HS-5 (cell line): ENCODE measurements at regions not wholly inside any gene's neighbourhood (a gene's known extent, or its start where the extent isn't known, plus 50 kb on each side); places are given as distances from the start of the nearest gene placed in this dataset.
"Not testable (repeated sequence)": the region's sequence is repeated elsewhere in the genome, so short reads cannot be mapped to it uniquely, and the experiment has no call there.

Experiments used
- DNase-seq: peaks from one replicate; pipeline ENCODE4 v3.0.0-alpha.2; 2012; ENCODE audit warnings: low read depth

- DNase-seq, result no peak
These were observed 153.5 kb downstream of the HHIP start for GRCh38 chr4:144799486-144799885.

- no peak for DNase-seq
These were observed 155.8 kb downstream of the HHIP start for GRCh38 chr4:144801731-144802130.

- DNase-seq, result no peak
These were observed 162.1 kb downstream of the HHIP start for GRCh38 chr4:144808034-144808433.

- DNase-seq, result no peak
These were observed 163.2 kb downstream of the HHIP start for GRCh38 chr4:144809056-144809640.

GRCh38 chr4:144816668-144817067, 170.7 kb downstream of the HHIP start:
- DNase-seq, result no peak

- DNase-seq, result no peak
These were observed 171.1 kb downstream of the HHIP start for GRCh38 chr4:144817081-144817480.

- no peak for DNase-seq
These were observed 172.2 kb downstream of the HHIP start for GRCh38 chr4:144818136-144818535.

GRCh38 chr4:144819591-144819990, 173.6 kb downstream of the HHIP start:
- no peak for DNase-seq

GRCh38 chr4:144820011-144820727, 174.2 kb downstream of the HHIP start:
- peak; percentile 39 for DNase-seq

GRCh38 chr4:144820728-144821085, 174.8 kb downstream of the HHIP start:
- DNase-seq, result peak; percentile 29

- no peak for DNase-seq
These were observed 186.0 kb downstream of the HHIP start for GRCh38 chr4:144831971-144832370.

- no peak for DNase-seq
These were observed 199.5 kb downstream of the HHIP start for GRCh38 chr4:144845411-144845810.

GRCh38 chr4:144851948-144852347, 206.0 kb downstream of the HHIP start:
- no peak for DNase-seq

- DNase-seq, result no peak
These were observed 215.5 kb downstream of the HHIP start for GRCh38 chr4:144861471-144861870.

GRCh38 chr4:144862210-144862609, 216.3 kb downstream of the HHIP start:
- no peak for DNase-seq

GRCh38 chr4:144864891-144865290, 218.9 kb downstream of the HHIP start:
- not testable (repeated sequence) for DNase-seq

GRCh38 chr4:144868309-144868708, 222.4 kb downstream of the HHIP start:
- no peak for DNase-seq

GRCh38 chr4:144872508-144873225, 225.3 kb downstream of the ANAPC10 start:
- DNase-seq, result no peak

GRCh38 chr4:144873226-144873990, 224.6 kb downstream of the ANAPC10 start:
- DNase-seq, result no peak

- peak; percentile 20 for DNase-seq
These were observed 203.4 kb downstream of the ANAPC10 start for GRCh38 chr4:144894573-144894972.

GRCh38 chr4:144899393-144899792, 198.6 kb downstream of the ANAPC10 start:
- no peak for DNase-seq

GRCh38 chr4:144901141-144901540, 196.9 kb downstream of the ANAPC10 start:
- DNase-seq, result no peak

- no peak for DNase-seq
These were observed 195.4 kb downstream of the ANAPC10 start for GRCh38 chr4:144902614-144903013.
